Cardiac fibroblast (primary cell): ENCODE measurements at regions not wholly inside any gene's neighbourhood (a gene's known extent, or its start where the extent isn't known, plus 50 kb on each side); places are given as distances from the start of the nearest gene placed in this dataset.

ENCODE experiments used
- DNase-seq, 2 donors: peaks; one replicate each; pipeline versions ENCODE4 v3.0.0 to v3.0.0-alpha.2; 2010; ENCODE audit warnings: low read depth in 2 of 2
- H3K4me3 ChIP-seq, 2 donors: replicated peaks in 1 of 2; 1 replicate in 1 of 2; 2 replicates in 1 of 2; pipeline ENCODE4 v1.5.1; 2011; ENCODE audit warnings: low read depth in 2 of 2, low read length in 2 of 2, mild to moderate bottlenecking in 2 of 2, moderate library complexity in 1 of 2
- TF ChIP-seq, protein P1 (sequence below): IDR thresholded peaks from one replicate; pipeline ENCODE4 v1.5.1; 2011; ENCODE audit warnings: low read depth, mild to moderate bottlenecking, low read length, inconsistent platforms

DNA sequence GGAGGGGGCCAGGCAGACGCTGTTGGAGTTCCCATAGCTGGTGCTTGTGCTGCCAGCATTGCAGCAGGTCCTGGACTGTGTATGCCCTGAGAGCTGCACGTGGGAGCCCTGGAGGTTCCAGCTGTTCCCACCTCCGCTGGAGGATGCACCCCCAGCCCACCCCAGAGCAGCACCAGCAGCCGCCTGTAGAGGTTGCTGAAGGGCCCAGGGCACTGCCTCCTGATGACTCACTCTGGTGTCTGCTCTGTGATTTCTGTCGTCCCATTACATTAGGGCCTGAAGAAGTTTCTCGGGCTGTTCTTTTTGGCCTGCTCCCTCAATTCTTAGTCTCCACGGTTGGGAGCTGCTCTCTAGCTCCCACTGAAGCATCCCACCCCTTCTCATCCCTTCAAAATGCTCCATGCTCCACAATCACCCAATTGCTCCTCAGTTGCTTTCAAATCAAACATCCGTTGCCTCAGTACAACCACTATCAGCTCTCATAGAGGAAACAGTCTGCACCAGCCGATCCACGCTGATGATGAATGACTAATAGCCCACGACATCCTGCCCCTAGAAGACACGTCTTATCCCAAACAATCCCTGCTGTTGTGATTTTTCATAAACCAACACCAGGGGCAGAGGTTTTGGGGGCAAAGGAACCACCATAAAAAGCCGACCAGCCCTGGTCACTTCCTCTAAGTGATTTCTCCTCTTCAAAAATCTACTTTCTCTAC is 65.2 kb upstream of the RNF152 start:
- TF ChIP-seq, protein P1, sequence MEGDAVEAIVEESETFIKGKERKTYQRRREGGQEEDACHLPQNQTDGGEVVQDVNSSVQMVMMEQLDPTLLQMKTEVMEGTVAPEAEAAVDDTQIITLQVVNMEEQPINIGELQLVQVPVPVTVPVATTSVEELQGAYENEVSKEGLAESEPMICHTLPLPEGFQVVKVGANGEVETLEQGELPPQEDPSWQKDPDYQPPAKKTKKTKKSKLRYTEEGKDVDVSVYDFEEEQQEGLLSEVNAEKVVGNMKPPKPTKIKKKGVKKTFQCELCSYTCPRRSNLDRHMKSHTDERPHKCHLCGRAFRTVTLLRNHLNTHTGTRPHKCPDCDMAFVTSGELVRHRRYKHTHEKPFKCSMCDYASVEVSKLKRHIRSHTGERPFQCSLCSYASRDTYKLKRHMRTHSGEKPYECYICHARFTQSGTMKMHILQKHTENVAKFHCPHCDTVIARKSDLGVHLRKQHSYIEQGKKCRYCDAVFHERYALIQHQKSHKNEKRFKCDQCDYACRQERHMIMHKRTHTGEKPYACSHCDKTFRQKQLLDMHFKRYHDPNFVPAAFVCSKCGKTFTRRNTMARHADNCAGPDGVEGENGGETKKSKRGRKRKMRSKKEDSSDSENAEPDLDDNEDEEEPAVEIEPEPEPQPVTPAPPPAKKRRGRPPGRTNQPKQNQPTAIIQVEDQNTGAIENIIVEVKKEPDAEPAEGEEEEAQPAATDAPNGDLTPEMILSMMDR, result peak; percentile 26
- DNase-seq, result peak in 1 of 2 donors; percentile 55
- H3K4me3 ChIP-seq, result no peak overlapping the region

DNA sequence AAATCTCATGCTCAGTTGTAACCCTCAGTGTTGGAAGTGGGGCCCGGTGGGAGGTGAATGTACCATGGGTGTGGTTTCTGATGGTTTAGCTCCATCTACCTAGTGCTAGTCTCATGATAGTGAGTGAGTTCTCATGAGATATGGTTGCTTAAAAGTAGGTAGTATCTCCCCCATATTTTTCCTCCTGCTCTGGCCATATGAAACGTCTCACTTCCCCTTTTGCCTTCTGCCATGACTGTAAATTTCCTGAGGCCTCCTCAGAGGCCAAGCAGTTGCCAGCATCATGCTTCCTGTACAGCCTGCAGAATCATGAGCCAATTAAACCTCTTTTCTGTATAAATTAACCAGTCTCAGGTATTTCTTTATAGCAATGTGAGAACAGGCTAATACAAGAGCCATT is 62.8 kb upstream of the RNF152 start:
- H3K4me3 ChIP-seq, result no peak overlapping the region
- TF ChIP-seq, protein P1, result no peak
- no peak for DNase-seq

GRCh38 chr18:61954096-61954746 is 61.4 kb upstream of the RNF152 start:
- no peak for DNase-seq

DNA sequence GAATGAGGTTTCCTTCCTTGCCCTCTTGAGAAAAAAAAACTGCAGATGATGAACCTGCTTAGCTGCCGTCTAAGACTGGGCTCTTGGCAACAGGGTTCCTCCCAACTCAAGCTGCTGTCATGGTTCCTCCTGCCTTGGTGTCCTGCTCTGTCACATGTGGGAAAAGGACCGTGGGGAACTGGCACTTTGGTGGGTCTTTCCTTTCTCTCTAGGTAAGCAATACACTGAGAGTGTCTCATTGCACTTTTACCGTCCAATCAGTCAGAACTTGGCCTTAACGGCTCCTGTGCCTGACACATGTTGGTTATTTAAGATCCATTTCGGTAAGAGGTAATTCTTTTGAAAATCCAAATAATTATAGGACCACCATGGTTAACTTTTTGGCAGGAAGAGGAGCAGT is 60.8 kb upstream of the RNF152 start:
- TF ChIP-seq, protein P1, result no peak
- H3K4me3 ChIP-seq, result no peak overlapping the region
- DNase-seq, result no peak

More at GRCh38 chr18:61954096-61954746, 61.4 kb upstream of the RNF152 start:
- no peak overlapping the region for H3K4me3 ChIP-seq
- TF ChIP-seq, protein P1, result no peak

- TF ChIP-seq, protein P1, result no peak
- no peak overlapping the region for H3K4me3 ChIP-seq
- DNase-seq, result no peak
These were observed 60.4 kb upstream of the RNF152 start for GRCh38 chr18:61953161-61953560.

DNA sequence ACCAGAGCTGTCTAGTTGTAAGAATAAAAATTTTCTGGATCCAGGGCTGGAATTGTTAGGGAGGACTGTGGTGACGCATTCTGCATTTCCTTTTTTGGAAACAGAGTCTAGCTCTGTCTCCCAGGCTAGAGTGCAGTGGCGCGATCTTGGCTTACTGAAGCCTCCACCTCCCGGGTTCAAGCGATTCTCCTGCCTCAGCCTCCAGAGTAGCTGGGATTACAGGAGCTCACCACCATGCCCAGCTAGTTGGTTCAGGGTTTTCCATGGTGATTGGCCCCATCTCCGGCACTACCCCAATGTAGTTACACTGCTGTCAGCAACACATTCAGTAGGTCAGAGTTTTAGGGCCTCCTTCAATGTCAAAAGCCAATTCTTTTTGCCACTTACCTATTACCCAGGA is 58.6 kb upstream of the RNF152 start:
- DNase-seq, result no peak
- no peak overlapping the region for H3K4me3 ChIP-seq
- TF ChIP-seq, protein P1, result no peak
